DMS 273 treated with DMSO at 0.1 percent for 48 hours (cell line): ENCODE measurements at regions not wholly inside any gene's neighbourhood (a gene's known extent, or its start where the extent isn't known, plus 50 kb on each side); places are given as distances from the start of the nearest gene placed in this dataset.
A peak's percentile ranks its signal among the peaks of the same experiment; 100 is the strongest.

Experiments
- DNase-seq: peaks from one replicate; lab custom pipeline; 2025; lab: John Stamatoyannopoulos, UW

DNA sequence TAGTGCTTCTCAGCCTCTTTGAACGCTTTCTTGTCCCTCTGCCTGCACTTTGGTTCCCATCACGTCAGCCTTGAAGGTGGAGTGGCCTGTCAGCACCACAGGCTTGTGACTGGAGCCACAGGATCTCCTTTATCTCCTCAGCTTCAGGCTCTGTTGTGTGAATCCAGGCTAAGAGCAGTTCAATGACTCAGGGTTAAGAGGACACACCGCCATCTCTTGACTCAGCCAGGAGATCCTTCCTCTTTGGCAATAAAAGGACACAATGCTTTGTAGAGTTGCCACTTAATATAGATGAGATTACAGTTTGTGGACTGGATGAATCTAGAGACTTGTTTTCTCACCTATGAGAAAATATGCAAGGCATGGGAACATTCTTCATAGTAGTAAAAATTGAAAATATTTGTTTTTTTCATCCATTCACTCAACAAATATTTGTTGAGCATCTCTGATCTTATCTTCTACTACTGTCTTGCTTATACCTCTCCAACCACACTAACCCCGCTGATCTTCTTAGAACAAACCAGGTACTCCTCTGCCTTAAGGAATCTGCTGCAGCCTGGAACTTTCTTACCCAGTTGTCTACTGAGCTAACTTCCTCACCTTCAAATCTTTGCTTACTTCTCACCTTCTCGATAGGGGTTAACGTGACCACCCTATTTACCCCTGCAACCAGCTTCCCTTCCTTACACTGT is 62.3 kb downstream of the UCHL1 start:
- no peak for DNase-seq

DNA sequence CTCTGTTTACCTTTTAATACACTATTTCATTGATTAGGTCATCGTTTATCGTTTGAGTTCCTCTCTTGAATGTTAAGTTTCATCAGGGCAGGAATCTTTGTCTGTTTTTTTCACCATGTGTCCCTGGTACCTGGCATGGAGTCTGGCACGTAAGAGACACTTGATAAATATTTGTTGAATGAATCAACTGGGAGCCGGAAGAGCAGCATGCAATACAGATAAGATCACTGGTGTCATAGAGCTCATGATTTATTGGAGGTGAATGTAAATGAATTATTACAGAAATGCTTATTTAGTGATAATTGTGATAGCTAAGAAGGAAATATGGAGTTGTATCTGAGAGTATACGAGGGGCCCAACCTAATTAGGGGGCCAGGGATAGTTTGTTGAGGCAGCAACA is 62.8 kb downstream of the UCHL1 start:
- no peak for DNase-seq

DNA sequence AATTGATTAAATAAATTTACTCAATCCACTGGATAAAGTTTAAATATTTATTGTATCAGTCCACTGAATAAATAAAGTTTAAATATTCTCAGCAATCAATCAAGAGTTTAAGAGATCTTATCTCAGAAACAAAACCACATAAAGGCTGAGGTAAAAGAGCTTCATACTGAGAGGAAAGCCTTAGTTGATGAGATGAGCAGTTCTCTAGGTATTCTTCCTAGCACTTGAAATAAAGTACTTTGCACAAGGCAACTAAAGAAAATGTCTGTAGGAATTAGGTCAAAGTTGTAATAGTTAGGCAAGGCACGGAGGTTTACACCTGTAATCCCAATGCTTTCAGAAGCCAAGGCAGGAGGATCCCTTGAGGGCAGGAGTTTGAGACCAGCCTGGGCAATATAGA is 63.5 kb downstream of the UCHL1 start:
- DNase-seq: no peak

DNA sequence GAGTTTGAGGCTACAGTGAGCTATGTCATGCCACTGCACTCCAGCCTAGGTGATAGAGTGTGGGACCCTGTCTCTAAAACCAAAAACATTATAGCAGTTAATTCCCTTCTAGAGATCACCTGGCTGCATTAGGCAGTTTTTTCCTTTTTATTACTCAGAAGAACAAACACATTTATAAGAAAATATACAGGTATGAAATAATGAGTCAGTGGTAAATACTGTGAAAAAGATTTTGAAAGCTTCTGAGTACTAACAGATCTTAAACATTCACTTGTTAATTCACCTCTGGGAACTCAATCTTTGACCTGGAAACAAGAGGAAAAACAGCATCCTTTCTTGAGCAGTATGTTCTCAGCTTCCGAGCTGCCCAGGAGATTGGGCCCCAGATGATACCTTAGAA is 64.1 kb downstream of the UCHL1 start:
- DNase-seq: no peak

DNA sequence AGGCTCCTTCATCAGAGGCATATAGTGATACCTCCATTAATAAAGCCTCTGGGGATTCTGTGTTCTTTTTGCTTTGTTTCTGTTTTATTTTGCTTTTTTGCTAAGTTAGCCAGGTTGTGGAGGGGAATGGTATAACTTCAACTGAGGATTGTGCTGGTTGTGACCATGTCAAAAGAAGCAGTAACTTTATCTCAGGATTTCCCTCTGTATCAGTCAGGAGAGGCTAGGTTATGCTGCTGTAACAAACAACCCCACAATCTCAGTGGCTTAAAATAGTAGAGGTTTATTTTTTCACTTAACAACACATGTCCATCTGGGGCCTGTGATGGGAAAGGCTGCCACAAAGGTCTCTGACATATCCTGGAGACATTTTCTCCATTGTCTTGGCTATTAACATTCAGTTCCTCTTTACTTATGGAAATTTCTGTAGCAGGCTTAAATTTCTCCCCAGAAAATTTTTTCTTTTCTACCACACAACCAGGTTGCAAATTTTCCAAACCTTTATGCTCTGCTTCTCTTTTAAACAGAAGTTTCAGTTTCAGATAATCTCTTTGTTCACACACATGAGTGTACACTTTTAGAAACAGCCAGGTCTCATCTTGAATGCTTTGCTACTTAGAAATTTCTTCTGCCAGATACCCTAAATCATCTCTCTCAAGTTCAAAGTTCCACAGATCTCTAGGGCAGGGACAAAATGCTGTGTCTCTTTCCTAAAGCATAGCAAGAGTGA is 64.7 kb downstream of the UCHL1 start:
- no peak for DNase-seq

DNA sequence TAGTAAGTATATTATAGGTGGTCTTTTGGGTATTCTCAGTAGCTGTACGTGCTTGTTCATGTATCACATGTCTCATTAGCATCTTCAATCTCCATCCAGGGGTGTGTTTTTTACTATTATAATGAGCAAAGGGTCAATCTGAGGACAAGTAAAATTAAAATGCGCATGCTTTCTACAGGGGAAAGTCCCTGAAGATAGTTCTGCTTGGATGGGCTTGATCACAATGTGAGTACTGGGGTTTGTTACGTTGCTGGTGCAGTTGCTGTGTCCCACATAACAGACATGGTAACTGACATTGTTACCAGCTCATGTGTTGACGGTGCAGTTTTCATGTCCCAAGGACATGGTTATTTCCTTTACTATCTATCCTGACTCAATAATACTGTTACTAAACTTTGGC is 65.9 kb downstream of the UCHL1 start:
- DNase-seq: no peak

DNA sequence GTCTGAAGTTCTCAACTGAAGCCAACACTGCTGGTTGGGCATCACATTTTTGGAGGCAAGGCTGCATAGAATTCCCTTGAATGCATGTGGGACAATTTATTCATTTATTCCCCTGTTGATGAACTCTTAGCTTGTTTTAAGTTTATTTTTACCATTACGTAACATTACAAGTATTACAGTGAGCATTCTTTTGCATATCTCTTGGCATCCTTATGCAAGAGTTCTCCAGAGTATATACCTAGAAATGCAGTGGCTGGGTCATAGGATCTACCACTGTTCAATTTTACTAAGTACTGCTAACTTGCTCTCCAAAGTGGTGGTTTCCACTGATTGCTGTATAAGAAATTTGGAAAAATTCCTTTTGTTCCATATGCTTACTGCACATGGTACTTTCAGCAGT is 66.5 kb downstream of the UCHL1 start:
- no peak for DNase-seq

DNA sequence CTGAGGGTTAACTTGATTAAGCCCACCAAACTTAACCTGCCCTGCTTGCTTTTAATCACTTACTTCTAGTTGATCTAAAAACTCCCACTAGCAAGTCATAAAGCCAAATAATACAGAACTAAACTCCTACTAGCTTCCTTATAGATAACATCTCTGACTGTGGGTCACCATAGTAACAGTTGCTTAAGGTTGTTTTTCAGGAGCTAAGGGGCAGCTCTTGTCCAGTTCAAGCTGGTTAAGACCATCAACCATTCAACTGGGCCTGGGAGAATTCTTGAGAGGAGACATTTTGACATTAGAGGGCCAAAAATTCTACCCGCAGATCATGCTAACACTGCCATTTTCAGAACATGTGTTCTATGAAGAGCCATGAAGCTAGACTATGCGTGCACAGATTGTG is 67.0 kb downstream of the UCHL1 start:
- no peak for DNase-seq

DNA sequence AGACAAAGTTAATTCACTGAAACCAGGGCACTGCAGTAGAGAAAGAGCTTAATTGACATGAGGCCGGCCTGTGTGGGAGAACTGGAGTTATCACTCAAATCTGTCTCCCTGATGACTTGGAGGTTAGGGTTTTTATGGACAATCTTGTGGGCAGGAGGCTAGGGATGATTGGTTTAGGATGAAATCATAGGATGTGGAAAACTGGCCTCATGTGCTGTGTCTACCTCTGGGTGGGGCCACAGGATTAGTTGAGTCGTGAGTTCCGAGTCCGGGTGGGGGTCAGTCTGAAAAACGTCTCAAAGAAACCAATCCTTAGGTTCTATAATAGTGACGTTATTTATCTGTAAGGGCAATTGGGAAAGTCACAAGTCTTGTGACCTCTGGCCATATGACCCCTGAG is 68.1 kb downstream of the UCHL1 start:
- no peak for DNase-seq

DNA sequence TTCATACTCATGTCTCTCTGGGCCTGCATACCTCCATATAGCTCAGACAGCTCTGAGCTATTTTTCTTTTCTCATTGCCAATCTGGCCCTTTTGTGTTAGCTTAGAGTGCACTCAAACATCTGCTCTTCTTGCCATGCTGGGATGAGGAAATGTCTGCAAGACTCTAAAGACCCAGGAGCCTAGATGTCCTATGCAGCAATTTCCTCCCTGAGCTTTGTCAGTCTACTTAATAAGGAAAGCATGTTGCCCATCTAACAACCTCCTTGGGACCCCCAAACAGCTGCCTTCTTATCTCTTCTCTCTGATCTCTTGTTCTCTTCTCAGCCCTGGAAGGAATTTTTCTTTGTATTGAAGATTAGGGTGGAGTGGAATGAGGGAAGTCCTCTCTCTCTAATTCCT is 69.2 kb downstream of the UCHL1 start:
- DNase-seq: no peak

DNA sequence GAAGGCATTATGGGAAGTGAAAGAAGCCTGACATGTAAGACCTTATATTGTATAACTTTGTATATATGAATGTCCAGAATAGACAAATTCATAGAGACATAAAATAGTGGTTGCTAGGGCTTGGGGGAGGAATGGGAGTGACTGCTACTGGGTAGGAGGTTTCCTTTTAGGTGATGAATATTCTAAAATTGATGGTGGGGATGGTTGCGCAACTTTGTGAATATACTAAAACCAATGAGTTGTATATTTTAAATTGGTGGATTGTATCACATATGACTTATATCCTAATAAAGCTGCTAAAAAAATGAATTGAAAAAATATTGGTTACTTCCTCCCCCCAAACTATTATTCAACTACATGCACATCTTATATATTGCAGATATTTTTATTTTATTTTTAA is 70.0 kb downstream of the UCHL1 start:
- no peak for DNase-seq

DNA sequence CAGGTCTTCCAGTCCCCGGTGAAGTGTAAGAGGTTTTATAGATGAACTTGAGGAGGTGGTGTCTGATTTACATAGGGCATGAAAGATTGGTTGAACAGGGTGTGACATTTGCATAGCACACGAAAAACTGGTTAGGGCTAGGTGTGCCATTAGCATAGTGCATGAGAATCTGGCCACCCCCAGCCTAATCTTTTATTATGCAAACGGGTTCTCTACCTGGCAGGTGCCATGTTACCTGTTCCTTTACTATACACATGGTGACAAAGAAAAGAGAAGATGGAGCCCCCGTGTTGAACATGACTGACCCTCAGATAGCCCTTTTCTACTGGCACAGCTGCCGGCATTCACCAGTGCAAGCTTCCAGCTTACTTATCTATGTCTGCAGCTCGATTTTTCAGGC is 71.0 kb downstream of the UCHL1 start:
- no peak for DNase-seq

DNA sequence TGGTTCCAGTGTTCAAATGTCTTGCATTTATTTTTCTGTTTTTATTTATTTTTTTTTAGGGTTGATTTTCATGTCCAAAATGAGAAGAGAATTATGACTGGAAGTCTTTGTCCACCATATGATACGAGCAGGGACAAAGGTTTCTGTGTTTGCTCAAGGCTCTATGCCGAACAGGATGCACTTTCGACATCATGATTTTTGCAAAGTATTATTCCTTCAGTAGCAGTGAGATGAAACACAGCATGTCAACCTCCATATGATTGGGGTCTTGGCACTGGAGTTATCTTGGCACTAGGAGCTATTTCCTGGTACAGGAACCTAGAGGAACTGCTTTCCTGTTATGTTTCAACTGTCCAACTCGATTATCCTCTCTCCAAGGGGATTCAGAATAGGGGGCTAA is 72.6 kb downstream of the UCHL1 start:
- no peak for DNase-seq

DNA sequence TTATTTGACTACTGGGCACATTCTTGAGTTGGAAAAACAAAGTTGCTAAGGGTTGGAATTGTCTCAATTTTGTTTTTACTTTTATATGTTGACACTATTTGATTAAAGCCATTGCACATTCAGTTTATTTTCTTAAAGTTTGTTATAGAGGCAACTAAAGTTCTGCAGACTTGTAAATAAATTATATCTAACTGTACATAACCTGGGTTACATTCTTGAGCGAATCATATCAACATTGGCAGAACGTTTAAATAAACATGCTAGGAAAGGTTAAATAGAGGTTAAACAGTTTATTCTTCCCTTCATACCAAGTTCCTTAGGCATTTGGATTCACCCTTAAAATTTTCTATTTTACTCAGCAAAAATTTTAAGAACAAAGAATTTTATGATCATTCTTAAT is 74.5 kb downstream of the UCHL1 start:
- DNase-seq: no peak

DNA sequence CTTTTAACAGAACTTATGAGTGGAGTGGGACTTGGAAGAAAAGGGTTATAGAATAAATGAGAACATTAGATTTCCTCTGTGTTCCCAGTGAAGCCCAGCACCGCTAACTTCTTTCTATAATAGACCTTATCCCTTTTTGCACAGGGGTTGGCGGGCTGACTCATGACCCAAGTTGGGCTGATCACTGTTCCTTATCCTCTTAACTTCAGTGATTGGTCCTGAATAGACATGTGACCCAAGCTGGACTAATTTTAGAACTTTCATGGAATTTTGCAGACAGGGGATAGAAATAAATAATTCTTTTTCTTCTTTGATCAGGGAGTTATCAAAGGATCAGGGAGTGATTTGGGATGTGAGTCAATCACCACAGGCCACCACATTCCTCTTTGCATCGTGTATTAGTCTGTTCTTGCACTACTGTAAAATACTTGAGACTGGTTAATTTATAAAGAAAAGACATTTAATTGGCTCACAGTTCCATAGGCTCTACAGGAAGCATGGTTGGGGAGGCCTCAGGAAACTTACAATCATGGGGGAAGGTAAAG is 75.9 kb downstream of the UCHL1 start:
- DNase-seq: no peak

DNA sequence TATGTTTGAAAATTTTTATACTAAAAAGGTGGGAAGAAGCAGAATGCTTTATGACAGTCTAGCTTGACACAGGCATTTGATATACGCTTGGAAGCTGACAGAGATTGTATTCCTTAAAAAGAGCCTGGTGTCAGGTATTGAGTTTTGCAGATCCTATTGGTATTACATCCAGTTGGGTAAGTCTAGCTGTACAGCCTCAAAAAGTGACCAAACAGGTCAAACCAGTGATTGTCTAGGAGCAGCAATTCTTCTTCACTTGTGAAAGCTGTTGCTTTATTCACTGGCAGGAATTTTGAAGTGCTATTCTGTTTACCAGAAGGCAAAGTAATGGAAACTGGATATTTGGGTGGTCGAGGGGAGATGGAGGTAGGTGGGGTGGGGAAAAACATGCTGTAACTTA is 77.5 kb downstream of the UCHL1 start:
- no peak for DNase-seq

DNA sequence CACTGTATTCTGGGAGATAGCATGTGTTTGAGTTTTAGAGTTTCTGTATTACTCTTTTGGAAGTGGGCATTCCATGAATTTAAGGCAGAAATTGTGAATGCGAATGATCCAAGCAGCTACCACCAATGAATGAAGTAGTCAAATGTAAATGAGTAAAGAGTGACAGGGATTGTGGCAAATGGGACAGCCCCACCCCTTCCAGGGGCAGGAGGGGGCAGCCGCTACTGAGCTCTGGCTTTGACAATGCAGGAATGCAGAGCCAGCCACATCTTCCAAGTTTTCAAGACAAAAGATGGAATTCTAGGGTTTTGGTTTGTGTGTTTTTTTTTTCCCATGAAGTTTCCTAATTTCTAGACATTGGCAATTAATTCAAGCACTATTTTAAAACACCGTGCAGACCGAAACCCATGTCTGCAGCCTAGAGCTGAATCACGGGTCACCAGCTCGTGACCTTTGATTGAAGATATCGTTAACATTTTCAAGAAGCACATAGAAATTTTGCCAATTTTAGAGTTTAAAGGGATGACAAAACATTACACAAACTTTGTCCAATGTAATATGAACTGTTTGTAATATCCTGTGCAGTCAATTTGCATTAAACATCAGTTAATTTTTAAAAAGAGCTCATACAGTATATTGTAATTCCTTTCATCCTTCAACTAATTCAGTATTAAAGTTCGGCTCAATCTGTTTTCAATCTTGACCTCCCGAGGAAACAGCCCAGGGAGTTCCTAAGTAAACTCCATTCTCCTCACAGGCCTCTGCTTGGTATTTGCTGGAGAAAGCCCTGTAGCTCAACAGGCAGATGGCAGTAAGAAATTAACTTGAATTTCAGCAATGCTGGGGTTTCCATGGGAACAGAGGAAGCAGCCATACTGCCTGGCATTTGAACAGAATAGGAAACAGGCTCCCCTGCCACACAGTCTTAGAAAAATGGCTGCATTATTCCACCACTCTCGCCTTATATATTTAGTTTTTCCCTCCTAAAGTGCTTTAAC is 83.4 kb downstream of the UCHL1 start:
- peak; percentile 78 for DNase-seq

DNA sequence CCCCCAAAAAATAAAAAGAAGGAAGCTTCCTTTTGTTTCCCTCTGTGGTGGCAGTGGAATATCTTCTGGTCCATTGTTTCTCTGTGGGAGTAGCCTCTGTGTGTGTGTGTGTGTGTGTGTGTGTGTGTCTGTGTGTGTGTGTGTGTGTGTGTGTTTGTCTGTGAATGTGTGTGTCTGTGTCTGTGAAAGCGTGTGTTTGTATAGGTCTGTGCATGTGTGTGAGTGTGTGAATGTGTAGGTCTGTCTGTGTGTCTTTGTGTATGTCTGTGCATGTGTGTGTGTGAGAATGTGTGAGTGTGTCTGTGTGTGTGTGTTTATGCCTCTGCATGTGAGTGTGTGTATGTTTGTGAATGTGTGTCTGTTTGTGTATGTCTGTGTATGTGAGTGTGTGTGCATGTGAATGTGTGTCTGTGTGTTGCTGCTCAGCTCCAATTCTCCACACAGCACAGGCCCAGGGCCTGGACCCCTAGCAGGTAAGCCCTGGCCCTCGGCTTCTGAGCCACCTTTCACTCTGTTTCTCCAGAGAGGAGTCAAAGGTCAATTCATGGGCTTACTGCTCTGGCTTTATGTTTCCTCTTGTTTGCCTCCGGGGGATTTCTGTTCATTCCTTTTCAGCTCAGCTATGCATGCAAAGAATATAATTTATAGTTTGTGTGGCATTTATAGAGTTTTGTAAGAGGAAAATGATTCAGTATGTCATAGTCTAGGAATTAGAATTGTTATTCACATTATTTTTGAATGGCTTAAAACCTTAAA is 89.8 kb downstream of the UCHL1 start:
- no peak for DNase-seq

DNA sequence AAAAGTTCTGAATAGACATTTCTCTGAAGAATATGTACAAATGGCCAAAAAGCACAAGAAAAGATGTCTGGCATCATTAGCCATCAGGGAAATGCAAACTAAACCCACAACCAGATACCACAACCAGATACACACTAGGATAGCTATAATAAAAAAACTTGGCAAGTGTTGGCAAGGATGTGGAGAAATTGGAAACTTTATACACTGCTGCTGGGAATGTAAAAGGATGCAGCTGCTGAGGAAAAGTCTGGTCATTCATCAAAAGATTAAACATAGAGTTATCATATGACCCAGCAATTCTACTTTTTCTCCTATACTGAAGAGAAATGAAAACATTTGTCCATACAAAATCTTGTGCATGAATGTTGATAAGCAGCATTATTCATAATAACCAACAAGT is 92.3 kb downstream of the UCHL1 start:
- DNase-seq: no peak

DNA sequence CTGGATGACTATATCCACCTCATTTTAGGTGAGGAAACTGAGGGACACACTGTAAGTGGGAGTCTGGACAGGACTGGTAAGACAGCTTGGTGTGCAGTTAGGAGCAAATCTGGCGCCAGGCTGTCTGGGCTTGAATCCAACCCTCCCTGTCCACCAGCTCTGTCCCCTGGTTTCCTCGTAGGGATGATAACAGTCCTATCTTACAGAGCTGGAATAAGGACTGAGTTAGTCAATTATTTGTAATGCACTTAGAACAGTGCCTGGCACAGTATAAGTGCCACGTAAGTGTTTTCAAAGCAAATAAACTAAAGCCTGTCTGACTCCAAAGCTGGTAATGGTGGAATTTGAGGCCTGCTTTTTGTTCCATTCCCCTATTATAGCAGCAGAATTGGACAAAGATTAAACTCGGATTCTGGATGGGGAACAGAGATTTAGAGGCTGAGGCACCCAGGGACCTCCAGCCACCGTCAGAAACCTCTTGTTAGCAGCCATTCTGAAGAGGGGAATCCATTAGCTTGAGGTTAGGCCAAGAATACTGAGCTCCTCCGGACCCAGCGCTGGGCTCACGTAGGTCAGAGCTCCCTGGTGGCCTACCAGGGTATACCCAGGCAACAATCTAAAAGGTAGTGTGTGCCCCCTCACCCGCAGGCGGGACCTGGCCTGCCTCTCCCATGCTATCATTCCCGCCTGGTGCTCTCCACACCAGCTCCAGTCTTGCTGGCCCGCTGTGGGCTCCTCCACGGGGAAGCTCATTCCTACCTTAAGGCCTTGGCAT is 102.1 kb downstream of the UCHL1 start:
- peak; percentile 73 for DNase-seq

DNA sequence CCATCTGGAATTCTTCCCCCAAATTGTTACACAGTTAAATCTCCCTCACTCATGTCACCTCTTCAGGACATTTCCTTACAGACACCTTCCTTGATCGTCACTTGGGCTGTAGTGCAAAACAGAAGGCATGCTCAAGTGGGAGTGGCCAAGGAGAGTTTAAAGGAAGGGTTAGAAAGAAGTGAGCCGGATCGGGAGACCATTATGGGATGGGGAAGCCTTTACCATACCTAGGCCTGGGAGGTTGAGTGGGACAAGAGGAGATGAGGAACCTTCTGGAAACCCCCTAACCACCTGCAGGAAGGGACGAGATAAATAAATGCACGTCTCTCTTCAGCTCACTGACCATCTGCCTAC is 102.7 kb downstream of the UCHL1 start:
- no peak for DNase-seq
